HepG2 (cell line): ENCODE measurements at regions not wholly inside any gene's neighbourhood (a gene's known extent, or its start where the extent isn't known, plus 50 kb on each side); places are given as distances from the start of the nearest gene placed in this dataset.

Source experiments
- ATAC-seq: fragments of 200-7000 bp; cut with Tn5 transposase; 3 replicates; pipeline ENCODE4 v1.9.1; 2020; ENCODE audit warnings: mild to moderate bottlenecking, moderate library complexity
- BruUV-seq: library from RNA; stranded (reverse); fragments of 400-500 nt; replicated peaks from 2 replicates; lab custom pipeline; 2021; lab: Mats Ljungman, UMichigan
- CTCF ChIA-PET: fragments of 300-600 bp; formaldehyde crosslinking; extraction: SDS; loops from one replicate; lab custom pipeline; 2021; ENCODE audit warnings: low total read pairs, inconsistent platforms, low intra/inter-chr PET ratio; lab: Yijun Ruan, JAX
- POLR2A ChIA-PET: fragments of 350-600 bp; sonication (Branson Sonifier 250); formaldehyde crosslinking; loops from one replicate; lab custom pipeline; 2020; ENCODE audit warnings: antibody characterized with exemption, inconsistent platforms; lab: Yijun Ruan, JAX
- DNase-seq: peaks from one replicate; pipeline ENCODE4 v3.0.0-alpha.2; 2015; ENCODE audit warnings: low spot score
- FAIRE-seq: peaks from 3 replicates; lab custom pipeline; 2011; peaks lifted over from hg19 to GRCh38; lab: Jason Lieb, UNC
- H2AFZ ChIP-seq: one replicate; pipeline ENCODE4 v1.6.1; 2011; ENCODE audit warnings: low read length, inconsistent platforms
- H3K27ac ChIP-seq: fragments of 300-600 bp; 3 replicates; pipeline ENCODE4 v1.8.0; 2011; ENCODE audit warnings: mixed run types, mild to moderate bottlenecking, mixed read lengths, low read length, inconsistent platforms; ENCODE audit not compliant: insufficient read depth; ENCODE audit errors: extremely low read length
- H3K27me3 ChIP-seq, 2 experiments: fragments of 200-600 bp in 1 of 2; 2 replicates in 1 of 2; 3 replicates in 1 of 2; pipeline versions ENCODE4 v1.6.0 to v1.8.0; 2011; ENCODE audit warnings: low read length in 2 of 2, mild to moderate bottlenecking in 2 of 2, moderate library complexity in 2 of 2, inconsistent platforms in 1 of 2; ENCODE audit not compliant: insufficient read depth in 2 of 2, control insufficient read depth in 1 of 2
- H3K36me3 ChIP-seq, 2 experiments: fragments of 200-600 bp in 1 of 2; replicated peaks in 1 of 2; 2 replicates in 1 of 2; 3 replicates in 1 of 2; pipeline versions ENCODE4 v1.5.1 to v1.8.0; 2011; ENCODE audit warnings: low read length in 2 of 2, inconsistent platforms in 1 of 2; ENCODE audit not compliant: insufficient read depth in 2 of 2, control insufficient read depth in 1 of 2
- H3K4me1 ChIP-seq: 2 replicates; pipeline ENCODE4 v1.5.1; 2012; ENCODE audit warnings: low read length, inconsistent platforms; ENCODE audit not compliant: insufficient read depth
- H3K4me2 ChIP-seq: 2 replicates; pipeline ENCODE4 v1.6.0; 2011; ENCODE audit warnings: low read depth, low read length, inconsistent platforms
- H3K4me3 ChIP-seq, 3 experiments: fragments of 200-600 bp in 1 of 3; sonication (generic), shearing (Covaris generic) in 1 of 3; replicated peaks in 1 of 3; 2 replicates each; pipeline ENCODE4 v1.5.1; 2011 to 2016; ENCODE audit warnings: low read length in 3 of 3, inconsistent platforms in 2 of 3, low read depth in 2 of 3, mild to moderate bottlenecking in 2 of 3, control low read depth in 1 of 3, mixed read lengths in 1 of 3; ENCODE audit not compliant: insufficient read depth in 1 of 3
- H3K79me2 ChIP-seq: one replicate; pipeline ENCODE4 v1.6.1; 2011; ENCODE audit warnings: low read length, inconsistent platforms; ENCODE audit not compliant: insufficient read depth
- H3K9ac ChIP-seq: 2 replicates; pipeline ENCODE4 v1.6.0; 2011; ENCODE audit warnings: mild to moderate bottlenecking, low read depth, low read length, inconsistent platforms; ENCODE audit not compliant: insufficient read depth
- H3K9me3 ChIP-seq: 2 replicates; pipeline ENCODE4 v1.5.1; 2012; ENCODE audit warnings: mild to moderate bottlenecking, low read length
- H4K20me1 ChIP-seq: 2 replicates; pipeline ENCODE4 v1.6.0; 2011; ENCODE audit warnings: inconsistent platforms, mild to moderate bottlenecking, low read length, moderate library complexity; ENCODE audit not compliant: insufficient read depth
- HNRNPUL1 ChIP-seq: fragments of 200-400 bp; formaldehyde crosslinking; IDR thresholded peaks from 2 replicates; pipeline ENCODE4 v1.6.1; 2017; ENCODE audit warnings: low read depth, mild to moderate bottlenecking, low read length, moderate library complexity
- JUN ChIP-seq: sonication (generic); formaldehyde crosslinking; IDR thresholded peaks from 2 replicates; pipeline ENCODE4 v1.4.0; 2020; ENCODE audit warnings: mild to moderate bottlenecking, missing genetic modification reagents
- POLR2AphosphoS5 ChIP-seq: IDR thresholded peaks from 2 replicates; pipeline ENCODE4 v1.6.1; 2012; ENCODE audit warnings: low read depth, low read length
- TRAFD1 ChIP-seq: sonication (generic); formaldehyde crosslinking; IDR thresholded peaks from 2 replicates; pipeline ENCODE4 v1.5.1; 2020; ENCODE audit warnings: missing genetic modification reagents, mild to moderate bottlenecking, borderline replicate concordance
- ZBTB42 ChIP-seq: sonication (generic); formaldehyde crosslinking; IDR thresholded peaks from 2 replicates; pipeline ENCODE4 v1.5.0; 2020; ENCODE audit warnings: mild to moderate bottlenecking, missing genetic modification reagents
- ZFX ChIP-seq: sonication (generic); formaldehyde crosslinking; IDR thresholded peaks from 2 replicates; pipeline ENCODE4 v1.4.0; 2020; ENCODE audit warnings: mild to moderate bottlenecking, low read depth, missing genetic modification reagents, moderate library complexity
- ZNF407 ChIP-seq: sonication (generic); formaldehyde crosslinking; IDR thresholded peaks from one replicate; pipeline ENCODE4 v1.5.1; 2020; ENCODE audit warnings: mild to moderate bottlenecking, missing genetic modification reagents; ENCODE audit errors: not compliant biosample characterization
- ZNF441 ChIP-seq: sonication (generic); formaldehyde crosslinking; IDR thresholded peaks from 2 replicates; pipeline ENCODE4 v1.7.0; 2021; ENCODE audit warnings: missing genetic modification reagents, borderline replicate concordance
- ZNF646 ChIP-seq: sonication (generic); formaldehyde crosslinking; IDR thresholded peaks from 2 replicates; pipeline ENCODE4 v1.9.0; 2021; ENCODE audit warnings: mild to moderate bottlenecking, missing genetic modification reagents
- WGBS: methylation state at CpG from one replicate; pipeline ENCODE4 v1.1.6; 2017; ENCODE audit warnings: low lambda C conversion rate; 5-methylcytosine and 5-hydroxymethylcytosine counted together
- in situ Hi-C: cut with HindIII; loops from 2 replicates; pipeline ENCODE4 v1.10.0; 2017; ENCODE audit warnings: low pct_unique_long_range_greater_than_20kb; ENCODE audit not compliant: extremely low pct_ligation_motif_present
- intact Hi-C: fragments of 100-400 bp; cut with micrococcal nuclease; formaldehyde crosslinking; loops from one replicate; pipeline ENCODE4 v1.10.0; 2022; ENCODE audit not compliant: unreplicated experiment

GRCh38 chr5:97676608-97677007, 493.6 kb upstream of the RIOK2 start:
- 0% methylated on average over 3 of the region's 3 CpGs for WGBS
- TF ChIP-seq JUN (CRISPR knock-in tag), result no peak
- TF ChIP-seq ZFX (CRISPR knock-in tag), result no peak
- no peak for TF ChIP-seq ZNF407 (CRISPR knock-in tag)
- TF ChIP-seq HNRNPUL1, result no peak
- TF ChIP-seq ZBTB42 (CRISPR knock-in tag), result no peak
- TF ChIP-seq ZNF646 (CRISPR knock-in tag), result no peak
- TF ChIP-seq TRAFD1 (CRISPR knock-in tag), result no peak
- no peak for TF ChIP-seq POLR2AphosphoS5
- TF ChIP-seq ZNF441 (CRISPR knock-in tag), result no peak

More at GRCh38 chr5:97676608-97677007, 493.6 kb upstream of the RIOK2 start:
- no peaks in the 10 kb centered on the region for H4K20me1 ChIP-seq
- no peak overlapping the region for H3K27ac ChIP-seq
- intact Hi-C loops, result no loop called here
- FAIRE-seq (no peak), ATAC-seq (no peak), DNase-seq (no peak)
- H3K79me2 ChIP-seq, result no peaks in the 10 kb centered on the region
- H2AFZ ChIP-seq, result no peak overlapping the region
- no TSS peak for BruUV-seq
- no peak overlapping the region for H3K9ac ChIP-seq
- H3K27me3 ChIP-seq, result no peaks in the 10 kb centered on the region
- no peak overlapping the region for H3K4me2 ChIP-seq
- ChIA-PET CTCF (no interaction called here), POLR2A (no interaction called here)
- in situ Hi-C loops, result no loop called here
- H3K36me3 ChIP-seq, result no peaks in the 10 kb centered on the region
- peaks cover 36% of the 10 kb centered on the region for H3K9me3 ChIP-seq
- H3K4me1 ChIP-seq, result no peaks in the 10 kb centered on the region
- H3K4me3 ChIP-seq, result no peak overlapping the region
